HG03432 (cell line): ENCODE measurements at regions not wholly inside any gene's neighbourhood (a gene's known extent, or its start where the extent isn't known, plus 50 kb on each side); places are given as distances from the start of the nearest gene placed in this dataset.

Source experiments
- ATAC-seq: cut with Tn5 transposase; IDR thresholded peaks from one replicate; pipeline ENCODE4 v1.9.1; 2021; ENCODE audit warnings: mild to moderate bottlenecking, moderate library complexity; ENCODE audit not compliant: unreplicated experiment

GRCh38 chr4:123496421-123496820, 99.8 kb downstream of the SPRY1 start:
- ATAC-seq = no peak

- ATAC-seq = no peak
These were observed 100.7 kb downstream of the SPRY1 start for GRCh38 chr4:123497340-123497739.

- no peak for ATAC-seq
These were observed 105.1 kb downstream of the SPRY1 start for GRCh38 chr4:123501733-123502132.

GRCh38 chr4:123503698-123504363, 107.2 kb downstream of the SPRY1 start:
- ATAC-seq = no peak

GRCh38 chr4:123505095-123506010, 108.8 kb downstream of the SPRY1 start:
- ATAC-seq = peak; percentile 72

GRCh38 chr4:123506011-123506695, 109.6 kb downstream of the SPRY1 start:
- no peak for ATAC-seq

GRCh38 chr4:123507376-123507775, 110.8 kb downstream of the SPRY1 start:
- ATAC-seq = no peak

GRCh38 chr4:123510221-123510620, 113.6 kb downstream of the SPRY1 start:
- no peak for ATAC-seq

GRCh38 chr4:123510659-123511058, 114.1 kb downstream of the SPRY1 start:
- no peak for ATAC-seq

GRCh38 chr4:123516576-123516975, 120.0 kb downstream of the SPRY1 start:
- no peak for ATAC-seq

- no peak for ATAC-seq
These were observed 120.6 kb downstream of the SPRY1 start for GRCh38 chr4:123517176-123517575.

- no peak for ATAC-seq
These were observed 121.4 kb downstream of the SPRY1 start for GRCh38 chr4:123517971-123518370.

GRCh38 chr4:123520325-123520724, 123.7 kb downstream of the SPRY1 start:
- ATAC-seq = no peak

GRCh38 chr4:123522081-123522480, 125.5 kb downstream of the SPRY1 start:
- ATAC-seq = no peak

GRCh38 chr4:123522646-123523045, 126.1 kb downstream of the SPRY1 start:
- ATAC-seq = no peak

GRCh38 chr4:123524958-123525628, 128.5 kb downstream of the SPRY1 start:
- ATAC-seq = no peak

GRCh38 chr4:123526511-123526910, 129.9 kb downstream of the SPRY1 start:
- no peak for ATAC-seq

GRCh38 chr4:123528501-123529277, 132.1 kb downstream of the SPRY1 start:
- peak; percentile 63 for ATAC-seq

GRCh38 chr4:123529278-123529568, 132.6 kb downstream of the SPRY1 start:
- no peak for ATAC-seq

- no peak for ATAC-seq
These were observed 133.8 kb downstream of the SPRY1 start for GRCh38 chr4:123530357-123530756.
